NCI-H82 treated with DMSO at 0.1 percent for 48 hours (cell line): ENCODE measurements at regions not wholly inside any gene's neighbourhood (a gene's known extent, or its start where the extent isn't known, plus 50 kb on each side); places are given as distances from the start of the nearest gene placed in this dataset.
A peak's percentile ranks its signal among the peaks of the same experiment; 100 is the strongest.

Experiments
- DNase-seq: peaks from one replicate; lab custom pipeline; 2025; ENCODE audit not compliant: unreplicated experiment; lab: John Stamatoyannopoulos, UW

DNA sequence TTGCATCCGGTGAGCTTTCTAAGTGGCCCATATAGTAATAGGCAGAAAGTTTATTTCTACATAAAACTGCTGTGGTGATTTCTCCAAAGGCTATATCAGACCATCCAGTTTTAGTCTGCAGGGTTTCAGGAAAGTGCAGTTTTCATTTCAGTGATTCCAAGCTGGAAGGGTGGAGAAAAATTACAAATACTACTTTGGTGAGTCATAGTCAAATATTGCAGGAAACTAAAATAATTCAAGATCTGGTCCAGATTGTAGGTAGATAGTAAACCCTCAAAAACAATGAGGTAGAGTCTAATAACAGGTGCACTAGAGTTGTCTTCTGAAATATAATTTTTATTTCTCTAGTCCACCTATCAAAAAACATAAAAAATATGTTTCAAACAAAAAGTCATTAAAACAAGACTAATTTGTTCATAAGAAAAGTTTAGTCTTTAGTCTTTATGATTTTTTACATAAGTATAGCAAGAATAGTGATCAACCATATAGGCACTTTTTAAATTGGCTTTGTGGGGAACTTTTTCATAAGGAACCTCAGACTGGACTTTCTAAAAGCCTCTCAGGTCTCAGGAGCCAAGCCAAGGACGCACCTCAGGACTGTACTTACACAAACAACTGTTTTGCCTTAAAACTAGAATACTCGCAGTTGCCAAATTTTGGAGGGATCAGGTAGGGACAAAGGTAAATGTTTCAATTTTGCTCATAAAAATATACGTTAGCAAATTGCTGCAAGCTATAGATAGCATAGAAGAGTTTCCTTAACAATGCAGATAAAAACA lies 101.8 kb upstream of the TLR3 start:
- no peak for DNase-seq

DNA sequence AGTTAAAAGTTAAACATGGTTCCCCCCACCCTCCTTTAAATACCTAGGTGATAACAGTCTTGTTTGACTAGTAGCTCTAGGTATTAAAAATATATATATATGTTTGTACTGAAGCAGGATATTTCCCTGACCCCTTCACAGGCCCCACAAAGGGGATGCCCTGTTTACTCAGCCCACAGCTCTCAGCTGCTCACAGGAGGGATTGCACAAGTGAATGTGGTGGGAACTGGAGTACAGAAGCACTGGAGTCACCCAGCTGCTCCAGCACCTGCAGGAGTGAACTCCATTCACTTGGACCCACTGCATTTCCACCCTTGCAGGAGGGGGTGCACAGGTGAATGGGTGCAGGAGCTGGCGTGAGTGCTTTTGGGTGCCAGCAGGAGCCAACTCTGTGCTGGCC lies 99.3 kb upstream of the TLR3 start:
- no peak for DNase-seq

DNA sequence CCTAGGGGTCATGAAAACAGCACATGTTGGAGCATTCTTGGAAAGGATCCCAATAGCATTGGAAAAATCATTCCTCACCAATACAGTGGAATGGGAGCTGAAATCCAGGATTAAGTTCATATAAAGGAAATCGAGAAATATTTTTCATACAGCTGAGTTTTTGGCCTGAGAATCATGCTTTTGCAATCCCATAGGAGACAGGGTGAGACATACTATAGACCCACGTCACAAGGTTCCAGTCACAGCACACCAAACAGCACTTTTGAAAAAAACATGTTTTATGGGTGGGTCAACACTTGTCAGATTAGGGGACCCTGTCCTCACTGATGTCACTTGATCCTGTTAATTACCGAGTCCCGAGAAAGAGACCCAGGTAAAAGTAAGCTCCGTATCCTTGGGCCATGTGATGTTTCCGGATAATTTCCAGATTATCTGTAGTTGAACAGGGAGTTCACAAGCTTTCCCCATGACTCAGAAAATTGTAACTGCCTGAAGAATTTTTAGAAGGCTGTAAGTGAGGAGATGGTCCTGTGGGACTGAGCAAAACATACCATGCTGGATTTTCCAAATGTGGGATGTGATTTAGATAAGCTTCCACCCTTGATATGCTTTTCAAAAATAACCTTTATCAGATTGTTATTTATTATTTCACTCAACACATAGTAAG lies 80.9 kb upstream of the TLR3 start:
- no peak for DNase-seq

- no peak for DNase-seq
Measured at GRCh38 chr4:185991770-185992169, 77.2 kb upstream of the TLR3 start.

- no peak for DNase-seq
Measured at GRCh38 chr4:185992585-185992984, 76.4 kb upstream of the TLR3 start.

GRCh38 chr4:185993328-185993973 lies 75.5 kb upstream of the TLR3 start:
- no peak for DNase-seq

DNA sequence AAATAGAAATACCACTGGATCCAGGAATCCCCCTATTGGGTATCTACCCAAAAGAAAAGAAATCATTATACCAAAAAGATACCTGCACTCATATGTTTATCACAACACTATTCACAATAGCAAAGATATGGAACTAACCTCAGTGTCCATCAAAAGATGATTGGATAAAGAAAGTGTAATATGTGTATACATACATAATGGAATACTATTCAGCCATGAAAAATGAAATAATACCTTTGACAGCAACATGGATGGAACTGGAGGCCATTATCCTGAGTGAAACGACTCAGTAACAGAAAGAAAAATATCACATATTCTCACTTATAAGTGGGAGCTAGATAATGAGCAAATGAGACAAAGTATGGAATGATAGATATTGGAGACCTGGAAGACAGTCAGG lies 74.2 kb upstream of the TLR3 start:
- no peak for DNase-seq

GRCh38 chr4:185995665-185996064 lies 73.3 kb upstream of the TLR3 start:
- no peak for DNase-seq

GRCh38 chr4:185997296-185997695 lies 71.7 kb upstream of the TLR3 start:
- DNase-seq, result no peak

- peak; percentile 30 for DNase-seq
Measured at GRCh38 chr4:185998791-185999190, 70.2 kb upstream of the TLR3 start.

- DNase-seq, result no peak
Measured at GRCh38 chr4:185999207-185999606, 69.7 kb upstream of the TLR3 start.

DNA sequence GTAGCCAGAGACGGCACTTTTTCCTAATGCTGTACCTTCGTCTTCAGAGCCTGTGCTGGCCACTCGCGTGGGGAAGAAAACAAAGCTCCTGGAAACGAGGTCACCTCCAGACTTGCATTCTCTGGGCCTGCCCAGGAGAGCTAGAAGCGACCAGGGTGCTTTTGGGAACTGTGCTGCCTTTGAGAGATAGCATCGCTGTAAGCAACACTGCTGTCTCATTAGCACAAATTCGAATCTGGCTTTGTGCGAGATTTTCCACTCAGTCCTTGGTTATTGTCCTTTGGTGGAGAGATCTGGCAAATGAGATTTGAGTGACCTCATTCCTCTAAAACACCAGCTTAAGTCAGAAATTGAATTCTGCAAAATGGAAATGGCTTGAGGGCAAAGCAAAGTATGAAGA lies 66.1 kb upstream of the TLR3 start:
- DNase-seq, result no peak

DNA sequence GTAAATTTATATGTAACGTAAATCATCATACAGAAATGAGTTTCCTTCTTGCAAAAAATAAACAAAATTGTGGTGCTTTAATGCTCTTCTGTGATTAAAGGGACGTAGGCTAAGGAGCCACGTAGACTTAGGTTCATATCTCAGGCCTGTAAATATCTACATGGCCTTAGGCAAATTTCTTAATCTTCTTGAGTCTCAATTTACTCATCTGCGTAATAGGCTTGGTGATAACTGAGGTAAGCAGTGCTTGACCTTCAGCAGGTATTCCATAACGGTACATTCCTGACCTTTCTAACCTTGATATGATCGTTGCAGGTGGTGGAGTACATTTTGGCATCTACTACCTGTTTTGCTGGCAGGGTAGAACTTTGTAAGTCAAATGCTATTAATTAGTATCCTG lies 65.2 kb upstream of the TLR3 start:
- DNase-seq, result no peak

- DNase-seq, result no peak
Measured at GRCh38 chr4:186008057-186008456, 60.9 kb upstream of the TLR3 start.

- DNase-seq, result no peak
Measured at GRCh38 chr4:186009976-186010375, 59.0 kb upstream of the TLR3 start.

- DNase-seq, result no peak
Measured at GRCh38 chr4:186010821-186011220, 58.1 kb upstream of the TLR3 start.

GRCh38 chr4:186012071-186012470 lies 56.9 kb upstream of the TLR3 start:
- no peak for DNase-seq

DNA sequence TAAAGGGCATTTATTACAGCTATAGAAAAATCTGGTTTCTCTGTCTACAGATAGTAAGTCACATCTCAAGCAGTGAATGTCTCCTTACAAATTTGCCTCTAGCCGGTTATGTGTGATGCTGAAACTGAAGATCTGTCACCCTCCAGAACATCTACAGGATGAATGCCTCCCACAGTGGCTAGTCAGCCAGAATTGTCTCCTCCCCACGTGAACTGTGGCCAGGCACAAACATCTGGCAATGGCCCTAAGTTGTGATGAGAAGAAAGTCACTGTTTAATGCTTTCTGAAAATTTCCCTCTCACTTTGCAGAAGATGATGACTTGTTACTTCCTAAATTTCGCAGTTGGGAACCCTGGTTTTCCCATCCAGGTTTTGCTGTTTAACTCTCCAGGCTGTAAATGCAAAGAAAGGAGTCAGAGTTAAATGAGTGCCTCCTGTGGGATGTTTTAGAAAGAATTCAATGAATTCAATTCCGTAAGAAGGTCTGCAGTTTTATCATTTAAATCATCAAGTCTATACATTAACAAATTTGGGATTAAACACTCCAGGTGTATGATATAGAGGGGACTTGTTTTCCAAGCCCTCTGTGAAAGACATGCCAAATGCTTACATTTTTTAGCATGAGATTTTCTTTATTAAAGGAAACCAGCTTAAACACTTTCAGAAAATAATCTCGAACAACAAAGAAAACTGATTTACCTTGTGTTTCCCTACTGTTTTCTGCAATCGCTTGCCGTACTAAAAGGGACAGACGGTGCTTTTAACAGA lies 55.4 kb upstream of the TLR3 start:
- DNase-seq, result no peak

- no peak for DNase-seq
Measured at GRCh38 chr4:186015212-186015817, 53.6 kb upstream of the TLR3 start.

GRCh38 chr4:186016796-186017195 lies 52.2 kb upstream of the TLR3 start:
- DNase-seq, result no peak

DNA sequence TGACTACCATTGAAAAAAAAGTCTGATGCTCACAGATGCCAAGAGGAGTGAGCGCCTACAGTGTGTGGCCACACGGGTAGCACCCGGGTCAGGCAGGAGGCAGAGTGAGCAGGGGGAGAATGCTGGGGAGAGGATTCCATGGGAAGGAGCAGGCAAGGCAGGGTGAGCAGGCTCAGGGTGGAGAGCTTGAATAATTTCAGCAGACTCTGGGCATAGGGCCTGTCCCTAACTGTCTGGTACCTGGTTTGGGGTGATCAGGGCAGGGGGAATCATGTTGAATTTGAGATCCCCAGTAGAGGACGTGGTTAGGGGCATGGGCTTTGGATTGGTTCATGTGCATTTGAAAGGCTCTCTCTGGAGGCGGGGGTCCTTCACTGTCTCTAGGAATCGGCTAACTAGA lies 51.2 kb upstream of the TLR3 start:
- no peak for DNase-seq
